Activated naive CD4-positive, alpha-beta T cell treated with anti-CD3 and anti-CD28 coated beads, Interleukin-2, amount 10 ng/mL, durations not matched to agents 7 days and 5 days (primary cell): ENCODE measurements at regions not wholly inside any gene's neighbourhood (a gene's known extent, or its start where the extent isn't known, plus 50 kb on each side); places are given as distances from the start of the nearest gene placed in this dataset.

Source experiments
- CTCF ChIA-PET: fragments of 350-600 bp; sonication (Branson Sonifier 250); formaldehyde crosslinking; loops from one replicate; lab custom pipeline; 2021; ENCODE audit warnings: antibody characterized with exemption; lab: Charles Lee
- DNase-seq: peaks from one replicate; pipeline ENCODE4 v3.0.0-alpha.2; 2020
- H3K27ac Mint-ChIP-seq: one replicate; pipeline ENCODE4 v1.8.0; 2021; ENCODE audit warnings: mild to moderate bottlenecking, moderate library complexity, mixed read lengths
- H3K27me3 Mint-ChIP-seq: one replicate; pipeline ENCODE4 v1.8.0; 2021; ENCODE audit warnings: mild to moderate bottlenecking, mixed read lengths
- H3K36me3 Mint-ChIP-seq: one replicate; pipeline ENCODE4 v1.8.0; 2021; ENCODE audit warnings: mixed read lengths
- H3K4me1 Mint-ChIP-seq: one replicate; pipeline ENCODE4 v1.8.0; 2021; ENCODE audit warnings: mixed read lengths
- H3K4me3 Mint-ChIP-seq: one replicate; pipeline ENCODE4 v1.8.0; 2021; ENCODE audit warnings: mild to moderate bottlenecking, moderate library complexity, mixed read lengths
- H3K9me3 Mint-ChIP-seq: one replicate; pipeline ENCODE4 v1.8.0; 2021; ENCODE audit warnings: mixed read lengths

GRCh38 chr12:124171231-124171979 lies 123.5 kb upstream of the RFLNA start:
- Mint-ChIP-seq H3K36me3 (no peaks in the 10 kb centered on the region), H3K4me1 (no peaks in the 10 kb centered on the region), H3K27ac (no peak overlapping the region), H3K4me3 (no peak overlapping the region), H3K9me3 (no peaks in the 10 kb centered on the region), H3K27me3 (peaks cover 19% of the 10 kb centered on the region)
- CTCF ChIA-PET = no interaction called here
- DNase-seq = no peak

GRCh38 chr12:124172636-124173035 lies 122.3 kb upstream of the RFLNA start:
- no peaks in the 10 kb centered on the region for H3K36me3 Mint-ChIP-seq
- no peak overlapping the region for H3K4me3 Mint-ChIP-seq
- DNase-seq = no peak
- CTCF ChIA-PET = no interaction called here
- no peaks in the 10 kb centered on the region for H3K4me1 Mint-ChIP-seq
- H3K27ac Mint-ChIP-seq = no peak overlapping the region
- no peaks in the 10 kb centered on the region for H3K9me3 Mint-ChIP-seq
- peaks cover 19% of the 10 kb centered on the region for H3K27me3 Mint-ChIP-seq

GRCh38 chr12:124173692-124174091 lies 121.2 kb upstream of the RFLNA start:
- Mint-ChIP-seq H3K9me3 (no peaks in the 10 kb centered on the region), H3K4me1 (no peaks in the 10 kb centered on the region), H3K36me3 (no peaks in the 10 kb centered on the region), H3K27ac (no peak overlapping the region), H3K27me3 (peaks cover 19% of the 10 kb centered on the region), H3K4me3 (no peak overlapping the region)
- DNase-seq = no peak
- CTCF ChIA-PET = interaction anchor here (1.1 kb wide), 1 partner anchor 10 kb away, joined by 3 read pairs; no protein-coding TSS in a partner anchor

GRCh38 chr12:124174451-124175348 lies 120.2 kb upstream of the RFLNA start:
- CTCF ChIA-PET = interaction anchor here (1.1 kb wide), 1 partner anchor 9 kb away, joined by 3 read pairs; no protein-coding TSS in a partner anchor
- Mint-ChIP-seq H3K4me3 (no peak overlapping the region), H3K36me3 (no peaks in the 10 kb centered on the region), H3K9me3 (no peaks in the 10 kb centered on the region), H3K4me1 (no peaks in the 10 kb centered on the region), H3K27ac (no peak overlapping the region), H3K27me3 (peaks cover 22% of the 10 kb centered on the region)
- DNase-seq = no peak

GRCh38 chr12:124175704-124176103 lies 119.2 kb upstream of the RFLNA start:
- peaks cover 22% of the 10 kb centered on the region for H3K27me3 Mint-ChIP-seq
- H3K4me1 Mint-ChIP-seq = no peaks in the 10 kb centered on the region
- CTCF ChIA-PET = interaction anchor here (1.1 kb wide), 1 partner anchor 10 kb away, joined by 3 read pairs; no protein-coding TSS in a partner anchor
- no peak overlapping the region for H3K27ac Mint-ChIP-seq
- no peak for DNase-seq
- H3K4me3 Mint-ChIP-seq = no peak overlapping the region
- no peaks in the 10 kb centered on the region for H3K36me3 Mint-ChIP-seq
- H3K9me3 Mint-ChIP-seq = no peaks in the 10 kb centered on the region

- CTCF ChIA-PET = interaction anchor here (0.5 to 0.8 kb wide), 3 partner anchors 26 to 478 kb away, joined by 3 read pairs; no protein-coding TSS in a partner anchor
- Mint-ChIP-seq H3K9me3 (no peaks in the 10 kb centered on the region), H3K27ac (no peak overlapping the region), H3K27me3 (peaks cover 22% of the 10 kb centered on the region), H3K4me3 (no peak overlapping the region), H3K4me1 (no peaks in the 10 kb centered on the region), H3K36me3 (no peaks in the 10 kb centered on the region)
- no peak for DNase-seq
Measured at GRCh38 chr12:124177276-124177950, 117.5 kb upstream of the RFLNA start.

GRCh38 chr12:124177951-124178316 lies 117.0 kb upstream of the RFLNA start:
- Mint-ChIP-seq H3K4me3 (no peak overlapping the region), H3K9me3 (no peaks in the 10 kb centered on the region), H3K27me3 (peaks cover 22% of the 10 kb centered on the region), H3K4me1 (no peaks in the 10 kb centered on the region), H3K36me3 (no peaks in the 10 kb centered on the region), H3K27ac (no peak overlapping the region)
- CTCF ChIA-PET = interaction anchor here (0.8 kb wide), 1 partner anchor 145 kb away, joined by 3 read pairs; no protein-coding TSS in a partner anchor
- no peak for DNase-seq

- CTCF ChIA-PET = no interaction called here
- H3K4me1 Mint-ChIP-seq = no peaks in the 10 kb centered on the region
- peaks cover 10% of the 10 kb centered on the region for H3K27me3 Mint-ChIP-seq
- DNase-seq = no peak
- H3K9me3 Mint-ChIP-seq = no peaks in the 10 kb centered on the region
- no peaks in the 10 kb centered on the region for H3K36me3 Mint-ChIP-seq
- H3K27ac Mint-ChIP-seq = no peak overlapping the region
- no peak overlapping the region for H3K4me3 Mint-ChIP-seq
Measured at GRCh38 chr12:124179936-124180607, 114.8 kb upstream of the RFLNA start.

GRCh38 chr12:124183172-124183571 lies 111.7 kb upstream of the RFLNA start:
- DNase-seq = no peak
- CTCF ChIA-PET = interaction anchor here (0.6 kb wide), 1 partner anchor 9 kb away, joined by 3 read pairs; no protein-coding TSS in a partner anchor
- H3K36me3 Mint-ChIP-seq = no peaks in the 10 kb centered on the region
- H3K9me3 Mint-ChIP-seq = no peaks in the 10 kb centered on the region
- H3K27me3 Mint-ChIP-seq = peaks cover 4% of the 10 kb centered on the region
- H3K4me1 Mint-ChIP-seq = no peaks in the 10 kb centered on the region
- no peak overlapping the region for H3K27ac Mint-ChIP-seq
- H3K4me3 Mint-ChIP-seq = no peak overlapping the region

- DNase-seq = no peak
- H3K27ac Mint-ChIP-seq = no peak overlapping the region
- H3K36me3 Mint-ChIP-seq = no peaks in the 10 kb centered on the region
- CTCF ChIA-PET = no interaction called here
- no peak overlapping the region for H3K4me3 Mint-ChIP-seq
- H3K4me1 Mint-ChIP-seq = no peaks in the 10 kb centered on the region
- H3K27me3 Mint-ChIP-seq = no peaks in the 10 kb centered on the region
- no peaks in the 10 kb centered on the region for H3K9me3 Mint-ChIP-seq
Measured at GRCh38 chr12:124184456-124184855, 110.4 kb upstream of the RFLNA start.

- no peaks in the 10 kb centered on the region for H3K27me3 Mint-ChIP-seq
- no peaks in the 10 kb centered on the region for H3K36me3 Mint-ChIP-seq
- peaks cover 9% of the 10 kb centered on the region for H3K4me1 Mint-ChIP-seq
- CTCF ChIA-PET = no interaction called here
- no peaks in the 10 kb centered on the region for H3K9me3 Mint-ChIP-seq
- no peak for DNase-seq
- no peak overlapping the region for H3K27ac Mint-ChIP-seq
- no peak overlapping the region for H3K4me3 Mint-ChIP-seq
Measured at GRCh38 chr12:124185971-124186686, 108.8 kb upstream of the RFLNA start.

- Mint-ChIP-seq H3K27ac (no peak overlapping the region), H3K9me3 (no peaks in the 10 kb centered on the region), H3K27me3 (no peaks in the 10 kb centered on the region), H3K4me3 (no peak overlapping the region), H3K36me3 (no peaks in the 10 kb centered on the region), H3K4me1 (peaks cover 12% of the 10 kb centered on the region)
- CTCF ChIA-PET = no interaction called here
- no peak for DNase-seq
Measured at GRCh38 chr12:124188084-124188483, 106.8 kb upstream of the RFLNA start.
